ENCODE measurements at regions not wholly inside any gene's neighbourhood (a gene's known extent, or its start where the extent isn't known, plus 50 kb on each side); places are given as distances from the start of the nearest gene placed in this dataset.

GRCh38 chr4:123503698-123504363, 107.2 kb downstream of the SPRY1 start:
- no peaks in the 10 kb centered on the region for H3K36me3 ChIP-seq (ENCODE audit: insufficient read depth, low read length)
- H3K4me3 Mint-ChIP-seq, result peak overlapping the region in 1 of 7 donors; percentile 26
- H3K36me3 Mint-ChIP-seq, result no peaks in the 10 kb centered on the region
- H3K27me3 Mint-ChIP-seq, result peaks cover 19 to 27% of the 10 kb centered on the region in 2 donors
- H3K4me1 ChIP-seq (ENCODE audit: insufficient read depth, low read length), result no peaks in the 10 kb centered on the region
- no peak overlapping the region for H3K27ac Mint-ChIP-seq
- peaks cover 0 to 5% (median 0%) of the 10 kb centered on the region in 5 donors for H3K9me3 Mint-ChIP-seq
- H3K27ac ChIP-seq (ENCODE audit: low read depth, low read length), result no peak overlapping the region
- no peak for DNase-seq
- H3K27me3 ChIP-seq (ENCODE audit: insufficient read depth, low read length, poor library complexity, severe bottlenecking), result no peaks in the 10 kb centered on the region
- H3K4me3 ChIP-seq (ENCODE audit: low read length), result no peak overlapping the region
- H3K9me3 ChIP-seq (ENCODE audit: low read length), result no peaks in the 10 kb centered on the region
- H3K4me1 Mint-ChIP-seq, result peaks cover 11 to 19% (median 16%) of the 10 kb centered on the region in 3 donors
- CTCF ChIA-PET, result no interaction called here
- POLR2A ChIA-PET, result no interaction called here

- H3K9me3 ChIP-seq (ENCODE audit: low read length), result no peaks in the 10 kb centered on the region
- H3K4me3 ChIP-seq (ENCODE audit: low read length), result no peak overlapping the region
- no peaks in the 10 kb centered on the region for H3K4me1 ChIP-seq (ENCODE audit: insufficient read depth, low read length)
- peak overlapping the region; percentile 82 to 94 (median 90) for H3K4me3 Mint-ChIP-seq
- peaks cover 21 to 27% of the 10 kb centered on the region in 2 donors for H3K27me3 Mint-ChIP-seq
- CTCF ChIA-PET, result interaction anchor here (1.2 kb wide), 1 partner anchor 9 kb away, joined by 4 read pairs; no protein-coding TSS in a partner anchor
- H3K27me3 ChIP-seq (ENCODE audit: insufficient read depth, low read length, poor library complexity, severe bottlenecking), result no peaks in the 10 kb centered on the region
- POLR2A ChIA-PET, result no interaction called here
- no peak overlapping the region for H3K27ac ChIP-seq (ENCODE audit: low read depth, low read length)
- H3K36me3 ChIP-seq (ENCODE audit: insufficient read depth, low read length), result no peaks in the 10 kb centered on the region
- H3K27ac Mint-ChIP-seq, result peak overlapping the region in 6 of 8 donors; percentile 61 to 89 (median 83)
- peaks cover 0 to 5% (median 0%) of the 10 kb centered on the region in 5 donors for H3K9me3 Mint-ChIP-seq
- peak in 1 of 5 donors; percentile 7 for DNase-seq
- H3K4me1 Mint-ChIP-seq, result peaks cover 11 to 19% (median 16%) of the 10 kb centered on the region in 3 donors
- no peaks in the 10 kb centered on the region for H3K36me3 Mint-ChIP-seq
Measured at GRCh38 chr4:123505095-123506010, 108.8 kb downstream of the SPRY1 start.

DNA sequence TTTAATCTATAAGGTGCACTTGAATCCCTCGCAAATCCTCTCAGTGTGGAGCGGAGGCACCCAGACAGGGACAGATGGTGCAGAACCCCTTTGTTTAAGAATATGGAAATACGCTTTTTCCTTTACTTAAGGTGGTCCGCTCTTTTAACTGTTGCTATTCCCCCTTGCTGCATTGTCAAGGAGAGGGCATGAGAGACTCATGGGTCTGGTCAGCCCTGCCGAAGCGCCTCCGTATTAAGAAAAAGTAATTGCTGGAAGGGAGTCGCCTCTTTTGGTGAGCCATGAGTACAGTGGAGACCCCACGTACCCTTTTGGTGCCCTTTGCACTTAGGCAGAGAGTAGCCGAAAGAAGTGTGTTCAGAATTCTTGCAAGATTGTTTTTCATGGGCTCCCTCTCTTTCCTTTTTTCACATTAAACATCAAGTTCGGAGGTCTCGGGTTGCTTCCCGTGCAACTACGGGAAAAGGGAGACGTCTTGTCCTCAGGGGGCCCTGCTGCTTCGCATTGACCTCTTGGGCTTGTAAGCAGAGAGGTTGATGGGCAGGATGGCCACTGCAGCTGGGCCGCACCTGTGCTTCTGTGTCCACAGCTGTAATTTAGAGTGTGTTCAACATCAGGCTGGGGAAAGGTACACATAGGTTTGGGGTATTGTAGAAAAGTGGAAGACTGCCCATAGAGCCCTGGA, 109.6 kb downstream of the SPRY1 start:
- peak overlapping the region in 2 of 8 donors; percentile 81 to 89 for H3K27ac Mint-ChIP-seq
- no peaks in the 10 kb centered on the region for H3K36me3 Mint-ChIP-seq
- CTCF ChIA-PET, result no interaction called here

DNA sequence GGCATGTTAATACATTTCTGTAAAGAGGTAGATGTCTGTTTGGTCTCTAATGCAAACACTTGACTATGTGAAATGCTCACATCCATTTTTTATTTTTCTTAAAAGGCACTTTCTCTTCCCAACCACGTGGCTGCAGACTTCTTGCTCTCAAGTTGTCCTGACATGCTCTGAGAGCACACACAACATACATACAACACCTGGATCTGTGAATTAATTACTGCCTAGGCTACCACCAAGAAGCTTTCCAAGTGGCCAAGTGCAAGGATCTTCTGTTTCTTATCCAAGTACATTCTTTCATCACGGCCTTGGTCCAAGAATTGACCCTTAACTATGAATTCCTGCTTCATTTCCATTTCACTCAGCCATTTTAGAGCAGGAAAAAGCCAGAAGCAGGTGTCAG, 110.8 kb downstream of the SPRY1 start:
- Histone ChIP-seq H3K4me3 (ENCODE audit: low read length) (no peak overlapping the region), H3K9me3 (ENCODE audit: low read length) (no peaks in the 10 kb centered on the region), H3K36me3 (ENCODE audit: insufficient read depth, low read length) (no peaks in the 10 kb centered on the region), H3K27ac (ENCODE audit: low read depth, low read length) (no peak overlapping the region), H3K4me1 (ENCODE audit: insufficient read depth, low read length) (no peaks in the 10 kb centered on the region), H3K27me3 (ENCODE audit: insufficient read depth, low read length, poor library complexity, severe bottlenecking) (no peaks in the 10 kb centered on the region)
- H3K4me1 Mint-ChIP-seq, result peaks cover 11 to 19% (median 16%) of the 10 kb centered on the region in 3 donors
- ChIA-PET POLR2A (no interaction called here), CTCF (no interaction called here)
- peaks cover 0 to 3% (median 0%) of the 10 kb centered on the region in 5 donors for H3K9me3 Mint-ChIP-seq
- no peak overlapping the region for H3K27ac Mint-ChIP-seq
- peak overlapping the region in 1 of 7 donors; percentile 24 for H3K4me3 Mint-ChIP-seq
- peaks cover 21 to 24% of the 10 kb centered on the region in 2 donors for H3K27me3 Mint-ChIP-seq
- no peak for DNase-seq
- H3K36me3 Mint-ChIP-seq, result no peaks in the 10 kb centered on the region

More for the DNA sequence above, 109.6 kb downstream of the SPRY1 start:
- Histone ChIP-seq H3K9me3 (ENCODE audit: low read length) (no peaks in the 10 kb centered on the region), H3K27me3 (ENCODE audit: insufficient read depth, low read length, poor library complexity, severe bottlenecking) (no peaks in the 10 kb centered on the region), H3K4me3 (ENCODE audit: low read length) (no peak overlapping the region), H3K27ac (ENCODE audit: low read depth, low read length) (no peak overlapping the region), H3K36me3 (ENCODE audit: insufficient read depth, low read length) (no peaks in the 10 kb centered on the region), H3K4me1 (ENCODE audit: insufficient read depth, low read length) (no peaks in the 10 kb centered on the region)
- Mint-ChIP-seq H3K4me3 (peak overlapping the region; percentile 82 to 94 (median 90)), H3K4me1 (peaks cover 11 to 19% (median 16%) of the 10 kb centered on the region in 3 donors), H3K9me3 (peaks cover 0 to 3% (median 0%) of the 10 kb centered on the region in 5 donors), H3K27me3 (peaks cover 21 to 24% of the 10 kb centered on the region in 2 donors)
- POLR2A ChIA-PET, result no interaction called here
- DNase-seq, result no peak

GRCh38 chr4:123510221-123510620, 113.6 kb downstream of the SPRY1 start:
- H3K27ac ChIP-seq (ENCODE audit: low read depth, low read length), result no peak overlapping the region
- no peaks in the 10 kb centered on the region for H3K9me3 ChIP-seq (ENCODE audit: low read length)
- peaks cover 16% of the 10 kb centered on the region in 2 donors for H3K27me3 Mint-ChIP-seq
- ChIA-PET CTCF (no interaction called here), POLR2A (no interaction called here)
- peaks cover 7 to 14% (median 11%) of the 10 kb centered on the region in 3 donors for H3K4me1 Mint-ChIP-seq
- no peaks in the 10 kb centered on the region for H3K36me3 Mint-ChIP-seq
- no peaks in the 10 kb centered on the region for H3K27me3 ChIP-seq (ENCODE audit: insufficient read depth, low read length, poor library complexity, severe bottlenecking)
- no peak for DNase-seq
- no peaks in the 10 kb centered on the region for H3K36me3 ChIP-seq (ENCODE audit: insufficient read depth, low read length)
- no peaks in the 10 kb centered on the region for H3K4me1 ChIP-seq (ENCODE audit: insufficient read depth, low read length)
- H3K4me3 ChIP-seq (ENCODE audit: low read length), result no peak overlapping the region
- no peak overlapping the region for H3K27ac Mint-ChIP-seq
- H3K9me3 Mint-ChIP-seq, result peaks cover 0 to 3% (median 2%) of the 10 kb centered on the region in 5 donors
- no peak overlapping the region for H3K4me3 Mint-ChIP-seq

GRCh38 chr4:123510659-123511058, 114.1 kb downstream of the SPRY1 start:
- Histone ChIP-seq H3K36me3 (ENCODE audit: insufficient read depth, low read length) (no peaks in the 10 kb centered on the region), H3K4me3 (ENCODE audit: low read length) (no peak overlapping the region), H3K9me3 (ENCODE audit: low read length) (no peaks in the 10 kb centered on the region), H3K27ac (ENCODE audit: low read depth, low read length) (no peak overlapping the region), H3K4me1 (ENCODE audit: insufficient read depth, low read length) (no peaks in the 10 kb centered on the region), H3K27me3 (ENCODE audit: insufficient read depth, low read length, poor library complexity, severe bottlenecking) (no peaks in the 10 kb centered on the region)
- Mint-ChIP-seq H3K27me3 (peaks cover 12 to 16% of the 10 kb centered on the region in 2 donors), H3K9me3 (peaks cover 0 to 3% (median 2%) of the 10 kb centered on the region in 5 donors), H3K4me3 (peak overlapping the region in 1 of 7 donors; percentile 42), H3K4me1 (peaks cover 5 to 10% (median 6%) of the 10 kb centered on the region in 3 donors), H3K36me3 (no peaks in the 10 kb centered on the region), H3K27ac (no peak overlapping the region)
- DNase-seq, result no peak
- CTCF ChIA-PET, result no interaction called here
- POLR2A ChIA-PET, result no interaction called here

DNA sequence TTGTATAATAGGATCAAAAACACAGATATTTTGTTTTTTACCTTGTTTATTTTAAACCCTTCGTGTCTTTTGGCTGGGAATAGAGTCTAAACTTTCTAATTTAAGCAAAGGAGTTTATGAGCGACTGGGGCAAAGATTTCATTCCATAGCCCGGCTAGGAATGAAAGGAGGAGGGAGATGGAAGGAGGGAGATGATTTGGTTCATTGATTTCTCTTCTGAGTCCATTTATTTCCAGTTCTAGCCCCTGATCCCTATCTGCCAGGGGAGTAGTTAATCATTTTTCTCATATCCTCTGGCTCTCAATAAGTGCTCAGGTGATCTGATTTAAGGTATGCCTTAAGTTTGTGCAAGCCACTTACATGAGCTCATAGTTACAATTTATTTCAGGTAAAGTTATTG, 120.0 kb downstream of the SPRY1 start:
- H3K4me3 Mint-ChIP-seq, result no peak overlapping the region
- H3K4me1 Mint-ChIP-seq, result no peaks in the 10 kb centered on the region
- H3K9me3 Mint-ChIP-seq, result peaks cover 0 to 2% (median 0%) of the 10 kb centered on the region in 5 donors
- no peaks in the 10 kb centered on the region for H3K27me3 Mint-ChIP-seq
- Histone ChIP-seq H3K27ac (ENCODE audit: low read depth, low read length) (no peak overlapping the region), H3K27me3 (ENCODE audit: insufficient read depth, low read length, poor library complexity, severe bottlenecking) (no peaks in the 10 kb centered on the region), H3K4me3 (ENCODE audit: low read length) (no peak overlapping the region), H3K4me1 (ENCODE audit: insufficient read depth, low read length) (no peaks in the 10 kb centered on the region), H3K9me3 (ENCODE audit: low read length) (no peaks in the 10 kb centered on the region), H3K36me3 (ENCODE audit: insufficient read depth, low read length) (no peaks in the 10 kb centered on the region)
- ChIA-PET POLR2A (no interaction called here), CTCF (no interaction called here)
- H3K27ac Mint-ChIP-seq, result no peak overlapping the region
- H3K36me3 Mint-ChIP-seq, result no peaks in the 10 kb centered on the region
- no peak for DNase-seq
